AG20443 (cell line): ENCODE measurements at regions not wholly inside any gene's neighbourhood (a gene's known extent, or its start where the extent isn't known, plus 50 kb on each side); places are given as distances from the start of the nearest gene placed in this dataset.

Source experiments
- DNase-seq: peaks from one replicate; pipeline ENCODE4 v3.0.0; 2012; ENCODE audit warnings: low spot score, mixed read lengths

DNA sequence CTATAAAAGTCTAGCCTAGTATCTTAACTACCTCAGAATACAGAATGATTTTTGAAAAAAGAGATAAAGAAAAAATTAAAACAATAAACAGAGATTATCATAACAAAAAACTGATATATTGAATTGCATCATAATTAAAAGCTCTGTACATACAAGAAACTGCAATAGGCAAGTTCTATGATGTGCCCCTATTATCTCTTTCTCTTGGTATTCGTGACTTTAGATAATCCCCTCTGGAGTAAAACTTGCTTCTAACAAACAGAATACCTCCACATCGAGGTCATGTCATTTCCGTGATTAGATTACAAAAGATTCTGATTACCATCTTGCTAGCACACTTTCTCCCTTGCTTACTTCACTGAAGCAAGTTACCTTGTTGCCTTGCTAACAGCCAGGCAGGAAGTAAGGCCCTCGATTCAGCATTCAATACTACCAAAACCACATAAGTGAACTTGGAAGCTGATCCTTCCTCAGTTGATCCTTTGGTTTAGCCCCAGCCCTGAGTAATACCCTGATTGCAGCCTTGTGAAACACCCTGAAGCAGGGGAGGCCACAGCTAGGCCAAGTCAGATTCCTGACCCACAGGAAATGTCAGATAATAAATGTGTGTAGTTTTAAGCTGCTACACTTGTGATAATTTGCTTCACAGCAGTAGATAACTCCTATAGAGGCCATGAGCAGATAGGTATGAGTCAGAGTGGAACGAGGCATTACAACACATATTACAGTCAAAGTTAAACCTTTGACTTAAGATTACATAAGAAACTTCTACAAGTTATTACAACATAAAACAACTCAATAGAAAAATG is 53.7 kb upstream of the TMX4 start:
- peak; percentile 16 for DNase-seq

- no peak for DNase-seq
Measured at GRCh38 chr20:8074931-8075330, 55.4 kb upstream of the TMX4 start.

DNA sequence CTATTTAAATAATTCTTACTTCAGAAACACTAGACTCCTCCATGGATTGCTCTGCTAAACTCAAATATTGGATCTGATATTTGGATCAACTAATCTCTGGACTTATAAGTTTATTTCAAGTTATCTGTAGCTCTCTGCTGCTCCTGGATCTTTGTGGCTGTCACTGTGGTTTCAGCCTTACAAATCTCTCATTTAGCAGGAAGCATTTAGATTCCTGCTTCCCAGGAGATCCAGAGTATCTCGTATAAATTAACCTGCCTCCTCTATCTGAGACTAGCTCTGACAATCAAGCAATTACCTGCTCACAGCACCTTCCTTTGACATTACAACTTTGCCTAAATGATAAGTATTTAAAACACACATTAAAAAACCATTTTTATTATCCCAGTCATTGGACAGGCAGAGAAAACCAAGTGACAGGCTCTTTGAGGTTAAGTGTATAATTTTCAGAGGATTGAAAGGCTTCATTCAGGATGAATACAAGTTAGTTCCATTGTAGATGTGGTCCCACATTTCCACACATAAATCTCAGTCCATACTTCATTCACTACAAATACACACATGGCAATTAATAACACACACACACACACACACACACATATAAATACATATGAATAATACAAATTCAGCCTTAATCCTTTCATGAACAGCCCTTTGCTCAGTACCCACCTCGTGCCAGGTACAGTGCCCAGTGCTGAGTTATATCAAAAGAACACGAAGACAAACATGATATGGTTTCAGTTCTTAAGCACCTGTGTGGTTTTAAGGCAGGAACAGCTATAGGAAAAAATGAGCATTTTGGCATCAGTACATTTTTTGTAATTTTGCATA is 55.5 kb upstream of the PLCB1 start:
- no peak for DNase-seq

DNA sequence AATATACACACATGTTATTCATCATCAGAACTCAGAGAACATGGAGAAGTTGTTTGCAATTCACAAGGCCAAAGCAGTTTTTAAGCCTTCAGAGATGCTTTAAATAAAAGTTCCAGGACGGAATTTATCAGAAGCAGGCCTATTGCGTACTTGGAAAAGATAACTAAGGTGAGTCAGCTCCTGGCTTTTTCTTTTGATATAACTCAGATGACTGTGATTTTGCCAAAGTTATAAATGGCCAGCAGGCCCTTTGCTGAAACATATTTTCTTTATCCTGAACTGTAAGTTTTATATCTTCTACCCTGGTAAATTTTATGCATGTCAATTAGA is 55.0 kb upstream of the PLCB1 start:
- DNase-seq, result no peak

DNA sequence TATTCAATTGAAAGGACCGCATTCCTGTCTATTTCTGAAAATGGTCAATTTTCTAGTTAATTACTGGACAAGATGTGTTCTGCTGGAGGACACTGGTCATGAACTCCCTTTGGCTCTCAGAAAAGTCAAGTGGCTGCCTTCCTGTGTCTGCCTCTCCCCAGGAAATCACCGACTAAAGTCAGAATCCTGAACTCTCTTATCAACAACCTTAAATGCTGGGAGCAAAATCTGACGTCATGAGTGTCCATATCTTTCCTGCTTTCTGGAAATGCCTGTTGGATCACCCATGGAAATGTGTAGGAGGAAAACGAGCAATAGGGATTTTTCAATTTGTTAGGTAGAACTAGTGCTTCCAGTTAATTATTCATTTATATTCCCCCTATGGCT is 53.5 kb upstream of the PLCB1 start:
- no peak for DNase-seq

DNA sequence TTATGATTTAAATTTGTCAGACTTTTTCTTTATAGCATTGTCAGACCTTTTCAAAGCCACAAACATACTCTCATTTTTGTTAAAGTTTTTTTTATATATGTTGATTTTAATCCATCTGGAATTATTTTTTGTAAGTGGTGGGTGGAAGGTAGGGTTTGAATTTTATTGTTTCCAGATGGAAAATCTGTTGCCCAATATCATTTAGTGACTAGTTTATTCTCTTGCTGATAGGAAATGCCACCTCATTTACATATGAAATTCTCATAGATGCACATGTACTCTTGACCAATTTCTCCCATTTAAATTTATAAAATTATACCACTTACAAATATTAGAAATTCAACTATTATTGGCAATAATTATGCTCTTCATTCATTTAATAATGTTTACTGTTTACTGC is 52.1 kb upstream of the PLCB1 start:
- no peak for DNase-seq

GRCh38 chr20:8082025-8082424 is 50.0 kb upstream of the PLCB1 start:
- DNase-seq, result peak; percentile 20
